ENCODE measurements at regions not wholly inside any gene's neighbourhood (a gene's known extent, or its start where the extent isn't known, plus 50 kb on each side); places are given as distances from the start of the nearest gene placed in this dataset.
"Not testable (repeated sequence)": the region's sequence is repeated elsewhere in the genome, so short reads cannot be mapped to it uniquely, and the experiment has no call there.

- no peak for DNase-seq (ENCODE audit: low read depth)
- in situ Hi-C loops (cut with HindIII; ENCODE audit: low pct_unique_long_range_greater_than_20kb, low sequenced_read_pairs): no loop called here
These were observed 298.7 kb upstream of the KCNN2 start for GRCh38 chr5:114062932-114063867.

GRCh38 chr5:114065912-114066311 is 296.0 kb upstream of the KCNN2 start:
- no peak for DNase-seq (ENCODE audit: low read depth)
- in situ Hi-C loops (cut with HindIII; ENCODE audit: low pct_unique_long_range_greater_than_20kb, low sequenced_read_pairs): no loop called here

GRCh38 chr5:114070093-114070722 is 291.7 kb upstream of the KCNN2 start:
- in situ Hi-C loops (cut with HindIII; ENCODE audit: low pct_unique_long_range_greater_than_20kb, low sequenced_read_pairs): no loop called here
- DNase-seq (ENCODE audit: low read depth): no peak

DNA sequence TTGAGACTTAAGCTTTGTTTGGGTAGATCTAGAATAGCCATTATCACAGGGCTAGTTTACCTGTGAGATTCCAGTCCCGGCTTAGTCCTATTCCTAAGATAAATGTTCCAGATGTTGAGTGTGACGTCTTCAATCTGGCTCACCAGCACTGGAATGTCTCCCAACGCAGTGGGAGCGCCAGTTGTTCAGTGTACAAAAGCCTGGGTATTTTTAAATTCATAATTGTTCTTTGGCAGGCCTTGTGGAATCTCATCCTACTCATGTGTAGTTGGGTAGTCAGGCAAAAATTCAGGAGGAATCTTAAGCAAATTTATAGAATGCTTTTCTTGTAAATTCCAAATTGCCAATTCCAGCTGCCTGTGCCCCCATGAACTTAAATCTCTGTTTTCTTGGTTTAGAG is 272.6 kb upstream of the KCNN2 start:
- in situ Hi-C loops (cut with HindIII; ENCODE audit: low pct_unique_long_range_greater_than_20kb, low sequenced_read_pairs): no loop called here
- no peak for DNase-seq (ENCODE audit: low read depth)

- in situ Hi-C loops (cut with HindIII; ENCODE audit: low pct_unique_long_range_greater_than_20kb, low sequenced_read_pairs): no loop called here
- DNase-seq (ENCODE audit: low read depth): no peak
These were observed 264.3 kb upstream of the KCNN2 start for GRCh38 chr5:114097570-114097969.

- DNase-seq (ENCODE audit: low read depth): no peak
- in situ Hi-C loops (cut with HindIII; ENCODE audit: low pct_unique_long_range_greater_than_20kb, low sequenced_read_pairs): no loop called here
These were observed 262.7 kb upstream of the KCNN2 start for GRCh38 chr5:114099161-114099560.

DNA sequence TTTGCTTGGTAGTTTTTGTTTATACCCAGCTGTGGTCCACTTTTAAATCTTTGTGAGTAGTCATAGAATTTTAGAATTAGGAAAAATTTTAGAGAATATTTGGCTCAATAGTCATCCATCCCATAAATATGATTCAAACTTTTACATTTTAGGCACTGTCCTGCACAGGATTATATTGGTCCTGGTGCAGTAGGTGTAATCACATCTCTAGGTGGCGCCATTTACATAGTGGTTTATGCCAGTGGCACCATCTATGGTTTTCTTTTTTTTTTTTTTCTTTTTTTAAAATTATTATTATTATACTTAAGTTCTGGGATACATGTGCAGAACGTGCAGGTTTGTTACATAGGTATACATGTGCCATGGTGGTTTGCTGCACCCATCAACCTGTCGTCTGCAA is 260.7 kb upstream of the KCNN2 start:
- no peak for DNase-seq (ENCODE audit: low read depth)
- in situ Hi-C loops (cut with HindIII; ENCODE audit: low pct_unique_long_range_greater_than_20kb, low sequenced_read_pairs): no loop called here

- no peak for DNase-seq (ENCODE audit: low read depth)
- in situ Hi-C loops (cut with HindIII; ENCODE audit: low pct_unique_long_range_greater_than_20kb, low sequenced_read_pairs): no loop called here
These were observed 248.3 kb upstream of the KCNN2 start for GRCh38 chr5:114113604-114114003.

DNA sequence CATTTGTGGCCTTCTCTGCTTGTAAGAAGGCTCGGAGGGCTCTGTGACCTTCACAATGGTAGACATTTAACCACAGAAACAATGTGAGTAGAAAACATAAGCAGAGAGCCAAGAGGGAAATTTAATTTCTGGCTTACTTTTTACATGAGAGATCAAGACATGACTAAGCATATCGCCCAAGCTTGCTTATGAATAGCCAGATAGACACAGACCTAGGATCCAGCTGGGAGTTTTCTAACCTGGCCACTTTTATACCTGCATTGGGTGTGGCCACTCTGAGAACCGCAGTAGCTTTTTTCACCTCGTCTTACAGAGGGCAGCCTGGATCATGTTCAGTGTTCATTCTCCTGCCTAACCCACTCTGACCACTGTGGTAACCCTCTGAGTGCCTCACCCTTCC is 244.9 kb upstream of the KCNN2 start:
- DNase-seq (ENCODE audit: low read depth): no peak
- in situ Hi-C loops (cut with HindIII; ENCODE audit: low pct_unique_long_range_greater_than_20kb, low sequenced_read_pairs): no loop called here

- no peak for DNase-seq (ENCODE audit: low read depth)
- in situ Hi-C loops (cut with HindIII; ENCODE audit: low pct_unique_long_range_greater_than_20kb, low sequenced_read_pairs): no loop called here
These were observed 243.4 kb upstream of the KCNN2 start for GRCh38 chr5:114118511-114118910.

DNA sequence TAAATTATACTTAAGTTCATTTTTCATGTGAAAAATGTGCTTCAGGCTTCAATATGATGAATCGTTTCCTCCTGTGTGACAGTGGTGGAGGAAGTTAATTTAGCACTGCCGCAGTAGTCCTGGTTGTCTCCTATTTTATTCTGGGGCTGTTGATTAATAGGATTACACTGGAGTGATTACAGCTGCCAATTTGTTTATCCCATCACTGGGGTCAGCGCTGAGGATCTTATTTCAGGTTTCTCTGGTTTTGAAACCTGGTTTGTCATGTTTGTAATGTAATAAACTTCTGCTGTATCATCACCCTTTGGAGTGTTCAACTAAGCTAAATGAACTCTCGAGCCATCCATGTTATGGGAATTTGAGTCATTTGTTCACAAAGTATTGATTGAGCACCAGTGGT is 241.7 kb upstream of the KCNN2 start:
- in situ Hi-C loops (cut with HindIII; ENCODE audit: low pct_unique_long_range_greater_than_20kb, low sequenced_read_pairs): no loop called here
- DNase-seq (ENCODE audit: low read depth): no peak

DNA sequence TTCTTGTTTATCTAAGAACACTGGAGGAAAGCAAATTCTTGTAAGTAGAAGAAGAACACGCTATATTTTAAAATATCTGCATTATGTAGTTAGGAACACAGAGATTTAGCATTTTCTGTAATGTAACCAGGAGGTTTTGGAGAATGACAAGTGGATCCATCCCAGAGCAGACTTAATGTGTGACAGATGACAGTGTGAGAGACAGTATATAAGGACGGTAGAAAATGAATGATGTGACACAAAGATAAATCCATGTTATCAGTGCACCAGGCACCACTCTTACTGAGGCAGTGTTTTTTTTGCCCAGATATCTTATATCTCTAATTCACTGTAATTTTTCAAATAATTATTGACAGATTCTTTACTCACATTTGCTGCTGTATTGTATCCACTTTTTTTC is 239.0 kb upstream of the KCNN2 start:
- DNase-seq (ENCODE audit: low read depth): no peak
- in situ Hi-C loops (cut with HindIII; ENCODE audit: low pct_unique_long_range_greater_than_20kb, low sequenced_read_pairs): no loop called here

DNA sequence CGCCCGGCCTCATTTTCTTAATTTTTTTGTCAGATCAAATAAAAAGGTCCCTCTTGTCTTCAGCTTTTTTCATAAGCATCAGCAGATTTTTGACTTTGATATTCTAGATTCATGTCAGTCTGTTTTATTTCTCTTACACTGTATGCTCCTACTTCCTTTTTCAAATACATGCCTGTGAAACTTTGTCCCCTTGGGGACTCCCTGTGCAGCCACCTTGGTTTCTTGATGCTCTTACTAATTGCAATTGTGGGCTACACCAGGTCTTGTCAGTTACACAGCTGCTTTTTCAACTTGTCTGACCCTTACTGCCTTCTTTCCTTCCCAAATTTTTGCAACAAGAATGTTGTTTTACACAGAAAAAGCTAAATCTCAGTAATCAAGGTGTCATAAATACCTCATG is 238.2 kb upstream of the KCNN2 start:
- no peak for DNase-seq (ENCODE audit: low read depth)
- in situ Hi-C loops (cut with HindIII; ENCODE audit: low pct_unique_long_range_greater_than_20kb, low sequenced_read_pairs): no loop called here

GRCh38 chr5:114146398-114146797 is 215.5 kb upstream of the KCNN2 start:
- no peak for DNase-seq (ENCODE audit: low read depth)
- in situ Hi-C loops (cut with HindIII; ENCODE audit: low pct_unique_long_range_greater_than_20kb, low sequenced_read_pairs): no loop called here

GRCh38 chr5:114148253-114148652 is 213.6 kb upstream of the KCNN2 start:
- in situ Hi-C loops (cut with HindIII; ENCODE audit: low pct_unique_long_range_greater_than_20kb, low sequenced_read_pairs): no loop called here
- DNase-seq (ENCODE audit: low read depth): peak; percentile 79

- in situ Hi-C loops (cut with HindIII; ENCODE audit: low pct_unique_long_range_greater_than_20kb, low sequenced_read_pairs); DNase-seq (ENCODE audit: low read depth): not testable (repeated sequence)
These were observed 213.1 kb upstream of the KCNN2 start for GRCh38 chr5:114148728-114149127.

GRCh38 chr5:114152656-114153360 is 209.1 kb upstream of the KCNN2 start:
- in situ Hi-C loops (cut with HindIII; ENCODE audit: low pct_unique_long_range_greater_than_20kb, low sequenced_read_pairs): no loop called here

DNA sequence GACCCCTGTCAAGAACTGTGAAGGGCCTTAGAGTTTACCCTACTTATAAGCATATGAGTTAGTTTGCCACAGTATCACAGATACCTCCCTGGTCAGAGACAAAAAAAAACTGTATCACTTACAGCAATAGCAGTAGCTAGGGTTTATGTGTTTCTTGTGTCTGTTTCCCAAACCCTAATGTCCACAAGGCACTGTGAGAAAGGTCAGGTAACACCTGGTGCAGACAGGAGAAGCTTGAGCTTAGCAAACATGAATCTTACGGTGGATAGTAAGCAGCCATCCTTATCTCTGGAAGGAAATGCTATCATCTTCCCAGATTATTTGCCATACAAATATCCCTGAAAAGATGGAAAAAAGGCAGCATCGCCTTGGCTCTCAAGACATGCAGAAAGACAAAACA is 208.5 kb upstream of the KCNN2 start:
- in situ Hi-C loops (cut with HindIII; ENCODE audit: low pct_unique_long_range_greater_than_20kb, low sequenced_read_pairs): no loop called here
- DNase-seq (ENCODE audit: low read depth): no peak

More at GRCh38 chr5:114152656-114153360, 209.1 kb upstream of the KCNN2 start:
- DNase-seq (ENCODE audit: low read depth): no peak

DNA sequence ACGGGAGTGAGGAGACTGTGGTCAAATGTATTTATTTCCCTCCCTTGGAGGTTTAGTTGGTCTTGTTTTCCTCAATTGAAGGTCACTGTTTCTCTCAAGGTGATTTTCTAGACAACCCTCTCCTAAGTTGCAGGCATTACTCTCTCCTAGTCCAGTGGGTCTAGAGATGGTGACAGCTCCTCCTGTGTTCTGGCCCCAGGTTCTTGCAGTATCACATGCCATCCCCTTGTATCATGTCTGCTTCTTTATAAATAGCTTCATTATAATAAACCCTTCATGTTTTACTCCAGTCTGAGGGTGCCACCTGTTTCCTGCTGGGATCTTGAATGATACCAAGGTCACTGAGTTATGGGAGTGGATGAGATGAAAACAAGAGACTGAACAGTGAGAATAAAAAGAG is 208.0 kb upstream of the KCNN2 start:
- in situ Hi-C loops (cut with HindIII; ENCODE audit: low pct_unique_long_range_greater_than_20kb, low sequenced_read_pairs): no loop called here
- no peak for DNase-seq (ENCODE audit: low read depth)

Data from Caki2 (cell line).